H1 (cell line): ENCODE measurements at regions not wholly inside any gene's neighbourhood (a gene's known extent, or its start where the extent isn't known, plus 50 kb on each side); places are given as distances from the start of the nearest gene placed in this dataset.

Experiments
- CTCF ChIA-PET: fragments of 300-600 bp; sonication (Branson Sonifier 250); formaldehyde crosslinking; loops from one replicate; lab custom pipeline; 2021; ENCODE audit not compliant: partially characterized antibody; lab: Charles Lee
- POLR2A ChIA-PET: fragments of 300-600 bp; sonication (Branson Sonifier 250); formaldehyde crosslinking; loops from one replicate; lab custom pipeline; 2021; ENCODE audit warnings: inconsistent platforms; ENCODE audit not compliant: partially characterized antibody; lab: Charles Lee
- DNase-seq, 2 experiments: peaks; one replicate each; pipeline versions ENCODE4 v3.0.0 to v3.0.0-alpha.2; 2010 to 2022; ENCODE audit warnings: low spot score in 2 of 2, low read depth in 1 of 2, mixed read lengths in 1 of 2
- FAIRE-seq: peaks from 2 replicates; lab custom pipeline; 2011; peaks lifted over from hg19 to GRCh38; lab: Jason Lieb, UNC
- H2AFZ ChIP-seq: 2 replicates; pipeline ENCODE4 v1.8.1; 2012; ENCODE audit warnings: low read length, inconsistent platforms
- H2AK5ac ChIP-seq: 2 replicates; pipeline ENCODE4 v1.6.1; 2013; ENCODE audit warnings: low read depth, low read length
- H2BK120ac ChIP-seq: replicated peaks from 2 replicates; pipeline ENCODE3; 2013; ENCODE audit warnings: low read depth, low read length, inconsistent platforms
- H2BK12ac ChIP-seq: 2 replicates; pipeline ENCODE4 v1.6.1; 2013; ENCODE audit warnings: low read depth, low read length
- H2BK15ac ChIP-seq: 2 replicates; pipeline ENCODE4 v1.6.1; 2013; ENCODE audit warnings: low read length
- H2BK20ac ChIP-seq: 2 replicates; pipeline ENCODE4 v1.6.1; 2013; ENCODE audit warnings: low read length
- H2BK5ac ChIP-seq: 2 replicates; pipeline ENCODE4 v1.6.1; 2013; ENCODE audit warnings: low read depth, low read length
- H3K14ac ChIP-seq: 2 replicates; pipeline ENCODE4 v1.6.1; 2013; ENCODE audit warnings: inconsistent platforms; ENCODE audit not compliant: insufficient read length
- H3K18ac ChIP-seq: 2 replicates; pipeline ENCODE4 v1.6.1; 2013; ENCODE audit warnings: low read length; ENCODE audit errors: extremely low read depth
- H3K23ac ChIP-seq: 2 replicates; pipeline ENCODE4 v1.6.1; 2013; ENCODE audit warnings: inconsistent platforms; ENCODE audit not compliant: insufficient read length
- H3K23me2 ChIP-seq: 2 replicates; pipeline ENCODE4 v1.6.1; 2013; ENCODE audit warnings: low read depth, low read length
- H3K27ac ChIP-seq: 2 replicates; pipeline ENCODE4 v1.6.1; 2011; ENCODE audit warnings: low read depth, low read length, inconsistent platforms
- H3K27me3 ChIP-seq, 4 experiments: replicated peaks in 1 of 4; 1 replicate in 1 of 4; 2 replicates in 3 of 4; pipeline versions ENCODE4 v1.6.1 to v1.8.1; 2011 to 2013; ENCODE audit warnings: low read length in 3 of 4, mild to moderate bottlenecking in 3 of 4, inconsistent platforms in 2 of 4, mixed read lengths in 2 of 4, moderate library complexity in 1 of 4; ENCODE audit not compliant: control insufficient read depth in 3 of 4, insufficient read depth in 3 of 4; ENCODE audit errors: extremely low read depth in 1 of 4
- H3K36me3 ChIP-seq, 4 experiments: 2 replicates each; pipeline versions ENCODE4 v1.6.1 to v1.8.1; 2011 to 2013; ENCODE audit warnings: mild to moderate bottlenecking in 4 of 4, low read length in 3 of 4, moderate library complexity in 2 of 4, control low read depth in 1 of 4, inconsistent platforms in 1 of 4; ENCODE audit not compliant: insufficient read depth in 4 of 4, control insufficient read depth in 2 of 4
- H3K4ac ChIP-seq: replicated peaks from 2 replicates; pipeline ENCODE3; 2013; ENCODE audit warnings: low read length, low read depth, mixed read lengths, inconsistent platforms; ENCODE audit not compliant: insufficient read length
- H3K4me1 ChIP-seq, 4 experiments: replicated peaks in 1 of 4; 1 replicate in 1 of 4; 2 replicates in 3 of 4; pipeline versions ENCODE4 v1.6.1 to v1.8.1; 2011 to 2013; ENCODE audit warnings: low read length in 3 of 4, inconsistent platforms in 2 of 4, mixed read lengths in 1 of 4; ENCODE audit not compliant: insufficient read depth in 4 of 4, control insufficient read depth in 3 of 4
- H3K4me2 ChIP-seq, 2 experiments: 2 replicates each; pipeline versions ENCODE4 v1.6.1 to v1.8.1; 2011 to 2013; ENCODE audit warnings: low read depth in 2 of 2, low read length in 2 of 2, control low read depth in 1 of 2, inconsistent platforms in 1 of 2, mild to moderate bottlenecking in 1 of 2; ENCODE audit not compliant: insufficient read depth in 1 of 2
- H3K4me3 ChIP-seq, 4 experiments: fragments of 200-600, 300-600 bp in 1 of 4; sonication (generic), shearing (Covaris generic), sonication (Bioruptor Twin) in 1 of 4; 2 replicates each; pipeline versions ENCODE4 v1.5.1 to v1.8.1; 2011 to 2016; ENCODE audit warnings: low read length in 4 of 4, low read depth in 3 of 4, control low read depth in 2 of 4, inconsistent platforms in 2 of 4, mild to moderate bottlenecking in 2 of 4, mixed read lengths in 1 of 4, moderate library complexity in 1 of 4; ENCODE audit not compliant: insufficient read depth in 2 of 4; ENCODE audit errors: extremely low read depth in 1 of 4
- H3K56ac ChIP-seq: replicated peaks from 2 replicates; pipeline ENCODE3; 2013; ENCODE audit warnings: low read depth, mild to moderate bottlenecking, mixed read lengths, low read length, inconsistent platforms; ENCODE audit not compliant: insufficient read length
- H3K79me1 ChIP-seq: 2 replicates; pipeline ENCODE4 v1.6.1; 2013; ENCODE audit warnings: low read depth, low read length, control low read depth
- H3K79me2 ChIP-seq, 2 experiments: 2 replicates each; pipeline versions ENCODE4 v1.6.1 to v1.8.1; 2012 to 2013; ENCODE audit warnings: low read length in 2 of 2, mild to moderate bottlenecking in 2 of 2, inconsistent platforms in 1 of 2; ENCODE audit not compliant: insufficient read depth in 2 of 2, control insufficient read depth in 1 of 2
- H3K9ac ChIP-seq, 4 experiments: replicated peaks in 1 of 4; 1 replicate in 1 of 4; 2 replicates in 3 of 4; pipeline versions ENCODE4 v1.6.1 to v1.8.1; 2011 to 2013; ENCODE audit warnings: low read depth in 3 of 4, low read length in 3 of 4, control low read depth in 2 of 4, mild to moderate bottlenecking in 2 of 4, moderate library complexity in 2 of 4, inconsistent platforms in 1 of 4; ENCODE audit errors: extremely low read depth in 1 of 4
- H3K9me3 ChIP-seq, 2 experiments: 2 replicates each; pipeline versions ENCODE4 v1.6.1 to v1.8.1; 2012 to 2013; ENCODE audit warnings: mild to moderate bottlenecking in 2 of 2, moderate library complexity in 2 of 2, control low read depth in 1 of 2, inconsistent platforms in 1 of 2, low read depth in 1 of 2, low read length in 1 of 2, mixed read lengths in 1 of 2; ENCODE audit not compliant: insufficient read depth in 2 of 2
- H4K20me1 ChIP-seq, 2 experiments: replicated peaks in 1 of 2; 2 replicates each; pipeline versions ENCODE3 to v1.8.1; 2011 to 2013; ENCODE audit warnings: inconsistent platforms in 2 of 2, low read length in 2 of 2, mild to moderate bottlenecking in 1 of 2; ENCODE audit not compliant: insufficient read depth in 2 of 2, control insufficient read depth in 1 of 2
- H4K5ac ChIP-seq: 2 replicates; pipeline ENCODE4 v1.6.1; 2013; ENCODE audit warnings: low read length, low read depth, mixed read lengths, inconsistent platforms; ENCODE audit not compliant: insufficient read length
- H4K8ac ChIP-seq: 2 replicates; pipeline ENCODE4 v1.8.0; 2013; ENCODE audit warnings: mild to moderate bottlenecking, moderate library complexity, low read length, inconsistent platforms; ENCODE audit not compliant: insufficient read depth; ENCODE audit errors: extremely low read depth
- H4K91ac ChIP-seq: replicated peaks from 2 replicates; pipeline ENCODE3; 2013; ENCODE audit warnings: low read length, mixed read lengths, inconsistent platforms; ENCODE audit not compliant: insufficient read length
- POLR2AphosphoS5 ChIP-seq: IDR thresholded peaks from 2 replicates; pipeline ENCODE4 v1.6.1; 2011; ENCODE audit warnings: low read depth, low read length
- WGBS, 2 experiments: shearing (Covaris generic) in 1 of 2; methylation state at CpG; one replicate each; pipeline versions ENCODE4 v1.1.6 to v1.1.7; 2013 to 2015; ENCODE audit warnings: low lambda C conversion rate in 2 of 2, mixed read lengths in 2 of 2, inconsistent platforms in 1 of 2, low coverage in 1 of 2, missing lambda C conversion rate in 1 of 2; ENCODE audit not compliant: insufficient replicate concordance in 2 of 2, insufficient coverage in 1 of 2, insufficient read length in 1 of 2; ENCODE audit errors: extremely low coverage in 1 of 2, missing lambda C conversion rate in 1 of 2; 5-methylcytosine and 5-hydroxymethylcytosine counted together

DNA sequence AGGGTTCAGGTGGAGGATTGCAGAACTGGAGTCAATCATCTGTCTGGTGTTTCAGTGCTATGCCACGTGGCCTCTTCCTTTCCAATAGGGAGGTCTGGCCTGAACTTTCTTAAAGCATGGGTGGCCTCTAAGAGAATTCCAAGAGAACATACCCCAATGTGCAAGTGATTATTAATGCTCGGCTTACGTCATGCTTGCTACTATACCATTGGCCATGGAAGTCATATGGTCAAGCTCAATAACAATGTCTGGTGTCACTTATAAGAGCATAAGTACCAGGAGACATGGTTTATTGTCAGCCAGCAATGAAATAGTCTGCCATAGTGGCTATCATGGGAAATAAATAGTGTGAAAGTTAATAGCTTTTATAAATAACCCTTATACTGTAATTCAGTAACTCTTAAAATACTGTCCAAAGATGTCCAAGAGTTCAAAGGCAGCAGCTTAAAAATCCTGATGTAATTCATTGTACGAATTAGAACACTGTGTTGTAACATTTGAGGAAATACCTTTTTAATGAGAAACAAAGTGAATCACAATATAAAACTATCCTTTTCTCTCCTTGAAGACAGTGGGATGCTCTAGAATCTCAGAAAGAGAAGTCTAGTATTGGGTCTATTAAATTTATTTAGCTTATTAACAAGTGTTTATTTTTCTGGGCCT lies 355.4 kb upstream of the PRR16 start:
- no peaks in the 10 kb centered on the region for H4K20me1 ChIP-seq
- no peaks in the 10 kb centered on the region for H3K79me1 ChIP-seq
- no peak overlapping the region for H3K18ac ChIP-seq
- no peaks in the 10 kb centered on the region for H3K23me2 ChIP-seq
- DNase-seq (no peak), FAIRE-seq (no peak)
- no peak overlapping the region for H2BK12ac ChIP-seq
- H4K91ac ChIP-seq: no peak overlapping the region
- no peak overlapping the region for H4K5ac ChIP-seq
- no peak overlapping the region for H3K56ac ChIP-seq
- H3K9me3 ChIP-seq: no peaks in the 10 kb centered on the region
- H2BK15ac ChIP-seq: no peak overlapping the region
- no peak overlapping the region for H2BK20ac ChIP-seq
- WGBS, 2 experiments: 91% methylated on average over 4 of the region's 4 CpGs; no CpG with 5 or more reads in 1 of the 2 experiments
- CTCF ChIA-PET: interaction anchor here (0.7 kb wide), 1 partner anchor 184 kb away, joined by 3 read pairs; no protein-coding TSS in a partner anchor
- no peak overlapping the region for H2AFZ ChIP-seq
- no peaks in the 10 kb centered on the region for H3K4me1 ChIP-seq
- H3K9ac ChIP-seq: no peak overlapping the region
- no peaks in the 10 kb centered on the region for H3K36me3 ChIP-seq
- no peak overlapping the region for H3K27ac ChIP-seq
- H3K14ac ChIP-seq: no peak overlapping the region
- POLR2A ChIA-PET: no interaction called here
- TF ChIP-seq POLR2AphosphoS5: no peak
- H3K79me2 ChIP-seq: no peaks in the 10 kb centered on the region
- no peak overlapping the region for H3K4me2 ChIP-seq
- no peak overlapping the region for H3K23ac ChIP-seq
- H2BK5ac ChIP-seq: no peak overlapping the region
- no peak overlapping the region for H4K8ac ChIP-seq
- no peak overlapping the region for H3K4ac ChIP-seq
- H3K4me3 ChIP-seq: no peak overlapping the region
- no peaks in the 10 kb centered on the region for H3K27me3 ChIP-seq
- no peak overlapping the region for H2AK5ac ChIP-seq
- H2BK120ac ChIP-seq: no peak overlapping the region
